Adrenal gland (tissue), 9 donors: ENCODE measurements at regions not wholly inside any gene's neighbourhood (a gene's known extent, or its start where the extent isn't known, plus 50 kb on each side); places are given as distances from the start of the nearest gene placed in this dataset.

Experiments used
- DNase-seq, 7 donors: peaks; one replicate each; pipeline ENCODE4 v3.0.0-alpha.2; 2019 to 2020
- H3K27ac ChIP-seq, 5 donors: fragments of 200-600 bp; sonication (generic) in 4 of 5; 1 replicate in 3 of 5; 2 replicates in 2 of 5; pipeline versions ENCODE4 v1.5.1 to v1.8.0; 2016 to 2020; ENCODE audit warnings: mild to moderate bottlenecking in 1 of 5
- H3K27me3 ChIP-seq: fragments of 200-600 bp; 2 replicates; pipeline ENCODE4 v1.8.0; 2021
- H3K36me3 ChIP-seq, 2 donors: fragments of 200-600 bp; replicated peaks in 1 of 2; 1 replicate in 1 of 2; 2 replicates in 1 of 2; pipeline versions ENCODE4 v1.5.1 to v1.8.0; 2018 to 2022
- H3K4me1 ChIP-seq, 2 donors: fragments of 200-600 bp; replicated peaks in 1 of 2; 1 replicate in 1 of 2; 2 replicates in 1 of 2; pipeline versions ENCODE4 v1.5.1 to v1.8.0; 2018 to 2021
- H3K4me3 ChIP-seq, 4 donors: fragments of 200-600 bp; sonication (generic) in 3 of 4; one replicate each; pipeline ENCODE4 v1.5.1; 2016 to 2018
- H3K9me3 ChIP-seq, 3 donors: fragments of 200-600 bp; sonication (generic) in 1 of 3; replicated peaks in 1 of 3; 1 replicate in 2 of 3; 2 replicates in 1 of 3; pipeline versions ENCODE4 v1.5.1 to v1.8.0; 2016 to 2021
- CTCF ChIP-seq, 6 experiments: fragments of 450-650 bp in 4 of 6; fragments of 200-600 bp in 2 of 6; sonication (generic) in 1 of 6; IDR thresholded peaks; 1 replicate in 5 of 6; 2 replicates in 1 of 6; pipeline versions ENCODE4 v1.5.1 to v1.8.0; 2016 to 2021; ENCODE audit warnings: antibody characterized with exemption in 6 of 6, mild to moderate bottlenecking in 2 of 6, moderate library complexity in 1 of 6
- POLR2A ChIP-seq, 2 donors: fragments of 450-650 bp; IDR thresholded peaks; one replicate each; pipeline ENCODE4 v1.6.1; 2017; ENCODE audit warnings: antibody characterized with exemption in 2 of 2, mild to moderate bottlenecking in 2 of 2, moderate library complexity in 1 of 2
- WGBS, 4 donors: extraction: QIAGEN DNeasy Blood & Tissue Kit in 2 of 4; methylation state at CpG; one replicate each; pipeline versions ENCODE4 v1.1.5 to v1.1.7; 2013 to 2017; 5-methylcytosine and 5-hydroxymethylcytosine counted together
- intact Hi-C, 2 donors: fragments of 100-400 bp; cut with DNase I; formaldehyde crosslinking; loops; one replicate each; pipeline versions ENCODE4 v1.14.1 to v1.15.0; 2022 to 2023
- donor health status: healthy with polysubstance abuse.
- donor health status: Bipolar disorder and iron deficiency.
- donor health status: DM: yes; HTN: yes; CAD: no.
- donor health status: DM: no; HTN: no; CAD: no.
- donor health status: DM: no; HTN: no; CAD: no.

DNA sequence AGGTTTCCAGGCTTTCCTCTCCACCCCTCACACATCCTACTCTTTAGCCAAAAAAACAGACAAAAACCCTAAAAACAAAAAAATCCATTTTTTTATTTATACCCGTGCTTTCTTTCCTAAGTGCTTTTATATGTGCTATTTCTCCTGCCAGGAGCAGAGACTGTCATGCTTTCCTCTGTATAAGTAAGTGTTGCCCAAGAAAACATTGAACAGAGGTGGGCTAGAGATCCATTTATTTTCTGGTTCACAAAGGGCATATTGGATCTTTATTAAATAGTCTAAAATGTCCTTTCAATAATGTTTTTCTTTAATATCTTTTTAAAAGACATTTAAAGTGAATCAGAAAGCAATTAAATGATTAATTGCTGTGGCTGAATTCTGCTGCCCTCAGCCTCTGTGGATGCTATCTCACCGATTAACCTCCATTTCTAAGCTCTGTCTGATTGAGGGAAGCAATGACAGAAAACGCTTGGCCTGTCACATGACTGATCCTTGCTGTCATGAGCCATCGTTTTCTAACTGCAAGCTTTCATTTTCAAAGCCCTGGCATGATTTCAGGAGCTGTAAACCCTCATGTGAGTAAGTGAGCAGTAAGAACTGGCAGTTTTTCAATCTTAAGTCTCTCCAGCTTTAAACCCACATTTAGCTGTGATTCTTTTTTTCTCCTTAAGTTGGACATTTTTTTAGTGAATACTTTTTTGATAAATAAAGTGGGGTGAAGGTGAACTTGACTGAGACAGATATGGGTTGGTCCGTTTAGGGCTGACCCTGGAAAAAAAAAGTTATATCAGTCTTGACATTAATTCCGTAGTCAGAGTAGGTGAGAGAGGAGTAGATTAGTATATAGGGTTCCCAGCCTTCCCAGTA is 180.7 kb upstream of the PGRMC2 start:
- Histone ChIP-seq H3K36me3 (no peaks in the 10 kb centered on the region), H3K4me3 (peak overlapping the region in 1 of 4 donors; percentile 25), H3K9me3 (no peaks in the 10 kb centered on the region), H3K27me3 (no peaks in the 10 kb centered on the region), H3K27ac (peak overlapping the region in 4 of 5 donors; percentile 41 to 77 (median 66)), H3K4me1 (peaks cover 11 to 17% of the 10 kb centered on the region in 2 donors)
- peak; percentile 84 to 91 (median 86) for DNase-seq
- TF ChIP-seq POLR2A (IDR thresholded peaks at IDR 0.05), result peak in 1 of 2 donors; percentile 58
- TF ChIP-seq CTCF (IDR thresholded peaks at IDR 0.05), result no peak
- WGBS, 4 donors, result 14 to 21% (median 18%) methylated on average over 6 of the region's 6 CpGs
- intact Hi-C loops, result no loop called here

- intact Hi-C loops, result no loop called here
- Histone ChIP-seq H3K4me1 (peaks cover 11 to 31% of the 10 kb centered on the region in 2 donors), H3K27ac (no peak overlapping the region), H3K4me3 (no peak overlapping the region), H3K9me3 (no peaks in the 10 kb centered on the region), H3K27me3 (no peaks in the 10 kb centered on the region), H3K36me3 (no peaks in the 10 kb centered on the region)
- no peak for TF ChIP-seq CTCF (IDR thresholded peaks at IDR 0.05)
- TF ChIP-seq POLR2A (IDR thresholded peaks at IDR 0.05), result no peak
- WGBS, 4 donors, result 45 to 50% (median 49%) methylated on average over 2 of the region's 2 CpGs
- no peak for DNase-seq
These were observed 177.9 kb upstream of the PGRMC2 start for GRCh38 chr4:128465523-128465922.

GRCh38 chr4:128463006-128463405 is 175.4 kb upstream of the PGRMC2 start:
- Histone ChIP-seq H3K4me1 (peaks cover 2 to 18% of the 10 kb centered on the region in 2 donors), H3K4me3 (no peak overlapping the region), H3K36me3 (no peaks in the 10 kb centered on the region), H3K27ac (no peak overlapping the region), H3K27me3 (no peaks in the 10 kb centered on the region), H3K9me3 (no peaks in the 10 kb centered on the region)
- TF ChIP-seq CTCF (IDR thresholded peaks at IDR 0.05) (no peak), POLR2A (IDR thresholded peaks at IDR 0.05) (no peak)
- intact Hi-C loops, result no loop called here
- 93 to 97% (median 95%) methylated on average over 2 of the region's 2 CpGs for WGBS, 4 donors
- no peak for DNase-seq

GRCh38 chr4:128462103-128462783 is 174.6 kb upstream of the PGRMC2 start:
- Histone ChIP-seq H3K27me3 (no peaks in the 10 kb centered on the region), H3K4me3 (no peak overlapping the region), H3K4me1 (peaks cover 0 to 15% of the 10 kb centered on the region in 2 donors), H3K36me3 (no peaks in the 10 kb centered on the region), H3K9me3 (no peaks in the 10 kb centered on the region), H3K27ac (peak overlapping the region in 3 of 5 donors; percentile 48 to 83 (median 69))
- no peak for DNase-seq
- 85 to 88% (median 85%) methylated on average over 5 to 8 of the region's 8 CpGs for WGBS, 4 donors
- TF ChIP-seq POLR2A (IDR thresholded peaks at IDR 0.05) (no peak), CTCF (IDR thresholded peaks at IDR 0.05) (no peak)
- intact Hi-C loops, result no loop called here
